IPS-20b (cell line): ENCODE measurements at regions not wholly inside any gene's neighbourhood (a gene's known extent, or its start where the extent isn't known, plus 50 kb on each side); places are given as distances from the start of the nearest gene placed in this dataset.

Experiments
- H3K27ac ChIP-seq: one replicate; pipeline ENCODE4 v1.5.1; 2013; ENCODE audit warnings: low read length
- H3K27me3 ChIP-seq: 2 replicates; pipeline ENCODE4 v1.6.1; 2013; ENCODE audit warnings: mild to moderate bottlenecking, low read length, inconsistent platforms; ENCODE audit not compliant: insufficient read depth
- H3K36me3 ChIP-seq: 2 replicates; pipeline ENCODE4 v1.6.1; 2013; ENCODE audit warnings: low read depth, mild to moderate bottlenecking, inconsistent platforms, low read length, moderate library complexity; ENCODE audit not compliant: insufficient read depth
- H3K4me1 ChIP-seq: 2 replicates; pipeline ENCODE4 v1.6.1; 2013; ENCODE audit warnings: mild to moderate bottlenecking, control low read depth, inconsistent platforms, low read length, moderate library complexity; ENCODE audit not compliant: insufficient read depth
- H3K4me3 ChIP-seq: 2 replicates; pipeline ENCODE4 v1.5.1; 2013; ENCODE audit warnings: mild to moderate bottlenecking, low read length, inconsistent platforms
- H3K9ac ChIP-seq: 2 replicates; pipeline ENCODE4 v1.6.1; 2013; ENCODE audit warnings: low read depth, mild to moderate bottlenecking, inconsistent platforms, low read length, moderate library complexity
- H3K9me3 ChIP-seq: 2 replicates; pipeline ENCODE4 v1.6.1; 2013; ENCODE audit warnings: mild to moderate bottlenecking, low read depth, low read length, inconsistent platforms; ENCODE audit not compliant: insufficient read depth

DNA sequence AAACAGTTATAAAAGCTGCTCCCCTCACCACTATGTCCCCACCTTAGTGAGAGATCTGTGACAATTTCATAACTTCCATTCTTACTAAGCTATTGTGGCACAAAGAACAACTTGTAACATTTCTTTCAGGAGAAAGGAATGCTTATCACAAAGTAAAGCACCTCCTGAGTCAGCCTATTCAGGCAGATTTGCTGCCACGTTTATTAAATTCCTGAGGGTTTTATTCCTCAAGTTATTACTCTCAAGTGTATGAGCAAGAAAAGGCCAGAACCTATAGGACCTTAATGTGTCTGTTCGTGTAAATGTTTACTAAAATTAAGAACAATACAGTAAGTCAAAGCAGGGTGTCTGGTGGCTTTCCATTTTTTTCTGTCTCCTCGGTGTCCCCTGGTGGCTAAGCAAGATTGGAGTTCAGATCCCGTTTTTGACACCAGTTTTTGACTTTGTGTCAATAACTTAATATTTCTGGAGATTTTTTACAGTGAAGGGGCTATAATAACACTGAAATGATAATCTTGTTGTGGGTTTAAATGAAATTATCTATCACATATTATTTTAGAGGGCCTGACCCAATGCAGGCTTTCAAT, 1539.6 kb downstream of the BRINP3 start:
- Histone ChIP-seq H3K9me3 (no peaks in the 10 kb centered on the region), H3K27ac (no peak overlapping the region), H3K4me1 (peaks cover 6% of the 10 kb centered on the region; the same call in 1 of the 2 replicates), H3K36me3 (no peaks in the 10 kb centered on the region), H3K27me3 (no peaks in the 10 kb centered on the region), H3K4me3 (no peak overlapping the region), H3K9ac (no peak overlapping the region)

DNA sequence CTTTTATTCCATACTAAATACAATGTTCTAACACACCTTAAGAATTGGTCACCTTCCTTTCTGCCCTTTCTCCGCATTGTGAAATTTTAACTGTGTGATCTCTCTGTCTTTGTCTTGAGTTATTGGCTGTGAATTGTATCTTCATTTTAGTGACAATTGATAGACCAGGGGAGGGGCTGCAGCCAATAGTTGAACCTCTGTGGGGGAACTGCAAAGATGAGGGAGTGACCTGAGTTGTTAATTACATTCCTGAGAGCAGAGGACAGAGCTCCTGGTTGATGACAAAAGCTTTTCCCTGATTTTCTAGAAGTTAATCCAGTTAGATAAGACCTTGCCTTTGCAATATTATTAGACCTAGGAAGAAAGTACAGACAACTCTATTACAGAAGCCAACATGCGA, 1535.7 kb downstream of the BRINP3 start:
- H3K4me3 ChIP-seq, result peak overlapping the region; percentile 18
- no peaks in the 10 kb centered on the region for H3K27me3 ChIP-seq
- no peaks in the 10 kb centered on the region for H3K9me3 ChIP-seq

DNA sequence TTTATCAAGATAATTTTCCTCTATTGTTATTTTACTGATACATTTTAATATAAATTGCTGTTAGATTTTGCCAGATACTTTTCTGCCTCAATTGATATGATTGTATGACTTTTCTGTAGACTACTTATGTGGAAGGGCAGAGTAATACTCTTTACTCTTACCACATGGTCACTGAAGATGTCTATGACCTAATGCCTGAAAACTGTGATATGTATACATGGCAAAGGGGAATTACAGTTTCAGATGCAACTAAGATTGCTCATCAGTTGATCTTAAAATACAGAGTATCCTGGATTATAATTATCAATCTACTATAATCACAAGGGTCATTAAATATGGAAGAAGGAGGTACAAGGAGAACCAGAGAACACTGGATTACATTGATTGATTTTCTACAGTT, 1528.0 kb downstream of the BRINP3 start:
- Histone ChIP-seq H3K4me1 (0 out of 2 replicates have a peak, but pooled peaks cover 6% of the 10 kb centered on the region), H3K27ac (no peak overlapping the region), H3K4me3 (no peak overlapping the region), H3K9me3 (no peaks in the 10 kb centered on the region), H3K36me3 (no peaks in the 10 kb centered on the region), H3K27me3 (no peaks in the 10 kb centered on the region), H3K9ac (no peak overlapping the region)

More for the DNA sequence above, 1535.7 kb downstream of the BRINP3 start:
- no peaks in the 10 kb centered on the region for H3K36me3 ChIP-seq
- no peak overlapping the region for H3K9ac ChIP-seq
- H3K27ac ChIP-seq, result no peak overlapping the region
- peaks cover 6% of the 10 kb centered on the region; the same call in 1 of the 2 replicates for H3K4me1 ChIP-seq

DNA sequence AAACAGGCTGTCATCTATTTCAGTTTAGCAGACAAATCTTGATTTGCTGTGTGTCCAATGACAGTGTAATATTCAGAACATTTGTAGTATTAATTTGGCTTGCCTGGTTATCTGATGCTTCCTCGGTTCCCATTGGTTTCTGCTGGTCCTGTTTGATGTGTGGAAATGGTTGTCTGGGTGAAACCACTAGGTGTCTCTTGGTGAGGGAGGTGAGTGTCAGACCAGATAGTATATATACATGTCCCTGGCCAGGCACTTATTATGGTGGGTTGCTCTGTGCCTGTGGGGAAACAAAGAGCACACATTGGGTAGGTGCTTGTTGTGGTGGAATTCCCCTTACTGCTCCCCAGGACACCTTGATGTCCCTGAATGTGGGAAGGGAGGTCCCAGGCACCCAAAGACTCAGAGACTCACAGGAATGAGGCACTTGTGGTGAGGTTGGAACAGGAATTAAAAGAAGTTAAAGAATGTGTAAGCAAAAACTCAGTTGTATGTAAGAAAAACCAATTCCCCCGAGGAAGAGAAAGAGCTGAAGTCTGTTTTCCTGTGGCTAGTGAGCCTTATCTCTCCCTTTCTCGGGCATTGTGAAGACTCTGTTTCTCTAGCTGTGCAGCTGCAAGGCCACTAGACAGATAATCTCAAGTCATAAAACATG, 1519.1 kb downstream of the BRINP3 start:
- Histone ChIP-seq H3K9me3 (no peaks in the 10 kb centered on the region), H3K27ac (no peak overlapping the region), H3K36me3 (no peaks in the 10 kb centered on the region)

DNA sequence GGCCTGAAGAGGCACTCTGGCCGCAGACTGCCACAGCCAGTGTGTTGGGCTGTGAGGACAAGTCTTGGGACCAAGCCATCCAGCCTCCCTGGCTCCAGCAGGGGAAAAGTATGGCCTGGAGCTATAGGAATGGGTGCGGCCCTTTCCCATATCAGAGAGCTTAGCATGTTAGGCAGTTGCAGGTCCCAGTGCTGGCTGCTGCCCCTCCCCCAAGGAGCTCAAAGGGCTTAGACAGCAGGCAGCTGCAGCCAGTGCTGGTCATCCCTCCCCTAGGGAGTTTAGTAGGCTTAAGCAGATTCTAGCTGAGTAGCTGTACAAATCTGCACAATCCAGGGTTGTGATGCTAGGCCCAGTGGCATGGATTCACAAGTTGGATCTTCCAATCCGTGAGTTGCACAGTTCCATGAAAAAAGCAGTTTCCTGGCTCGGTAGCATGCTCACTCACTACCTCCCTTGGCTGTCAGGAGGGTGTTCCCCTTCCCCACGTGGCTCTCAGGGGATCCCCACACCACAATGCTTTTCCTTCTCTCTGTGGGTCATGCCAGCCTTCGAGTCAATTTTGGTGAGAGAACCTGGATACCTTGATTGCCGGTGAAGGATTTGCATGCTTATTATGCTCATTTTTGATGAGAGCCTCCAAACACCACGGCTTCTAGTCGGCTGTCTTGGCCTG, 1490.8 kb downstream of the BRINP3 start:
- Histone ChIP-seq H3K9me3 (no peaks in the 10 kb centered on the region), H3K36me3 (no peaks in the 10 kb centered on the region), H3K4me1 (no peaks in the 10 kb centered on the region), H3K9ac (no peak overlapping the region), H3K27ac (no peak overlapping the region), H3K4me3 (no peak overlapping the region), H3K27me3 (no peaks in the 10 kb centered on the region)

More for the DNA sequence above, 1519.1 kb downstream of the BRINP3 start:
- Histone ChIP-seq H3K4me1 (0 out of 2 replicates have a peak, but pooled peaks cover 5% of the 10 kb centered on the region), H3K4me3 (no peak overlapping the region), H3K9ac (no peak overlapping the region), H3K27me3 (no peaks in the 10 kb centered on the region)

DNA sequence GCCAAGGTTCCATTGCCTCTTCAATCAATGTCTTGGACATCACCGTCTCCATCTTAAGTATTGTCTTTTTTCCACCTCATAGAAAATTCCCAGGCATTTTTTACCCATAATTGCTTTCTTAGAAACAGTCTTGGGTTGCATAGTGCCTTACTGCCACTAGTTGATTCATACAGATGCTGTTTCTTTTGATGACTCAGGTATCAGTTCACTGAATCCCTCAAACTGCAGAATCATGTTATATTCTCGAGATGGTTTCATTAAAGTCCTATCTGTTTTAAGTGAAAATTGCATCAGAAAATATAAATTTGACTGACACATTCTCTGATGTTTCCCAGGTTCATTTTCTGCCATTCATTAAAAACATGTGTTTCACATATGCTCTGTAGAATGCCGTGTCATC, 1489.1 kb downstream of the BRINP3 start:
- Histone ChIP-seq H3K4me3 (no peak overlapping the region), H3K36me3 (no peaks in the 10 kb centered on the region), H3K27ac (no peak overlapping the region), H3K9me3 (no peaks in the 10 kb centered on the region), H3K9ac (no peak overlapping the region), H3K4me1 (peaks cover 5% of the 10 kb centered on the region; the same call in 1 of the 2 replicates), H3K27me3 (no peaks in the 10 kb centered on the region)

DNA sequence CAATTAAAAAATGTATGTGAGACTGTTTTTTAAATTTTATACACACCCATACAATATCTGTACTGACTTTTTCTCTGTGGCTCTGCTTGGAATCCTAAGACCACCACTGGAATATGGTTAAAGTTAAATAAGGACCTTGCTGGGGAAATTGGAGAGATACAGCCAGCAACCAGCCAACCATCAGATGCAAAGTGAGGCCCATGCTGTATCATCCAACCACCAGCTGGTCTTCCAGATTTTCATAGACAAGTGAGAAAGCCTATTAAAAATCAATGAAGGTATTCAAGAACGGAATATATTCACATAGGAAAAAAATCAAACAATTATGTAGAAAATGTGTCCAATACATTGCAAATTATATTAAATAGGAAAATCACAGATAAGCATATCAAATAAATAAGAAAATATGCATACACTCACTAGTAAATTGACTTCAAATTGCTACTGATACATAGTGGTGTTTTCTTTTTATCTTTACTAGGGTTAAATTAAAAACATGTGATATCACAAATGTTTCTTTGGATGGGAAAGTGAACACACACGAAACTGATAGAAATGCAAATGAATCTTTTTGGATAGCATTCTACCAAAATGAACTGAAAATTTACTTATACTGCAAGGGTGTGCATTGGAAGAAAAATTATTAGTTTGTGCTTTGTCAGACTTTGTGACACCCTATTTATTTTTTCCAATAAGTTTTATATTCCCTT, 1486.3 kb downstream of the BRINP3 start:
- Histone ChIP-seq H3K4me3 (no peak overlapping the region), H3K27ac (no peak overlapping the region), H3K36me3 (no peaks in the 10 kb centered on the region), H3K9me3 (no peaks in the 10 kb centered on the region), H3K4me1 (peaks cover 7% of the 10 kb centered on the region; the same call in 1 of the 2 replicates), H3K9ac (no peak overlapping the region), H3K27me3 (no peaks in the 10 kb centered on the region)

DNA sequence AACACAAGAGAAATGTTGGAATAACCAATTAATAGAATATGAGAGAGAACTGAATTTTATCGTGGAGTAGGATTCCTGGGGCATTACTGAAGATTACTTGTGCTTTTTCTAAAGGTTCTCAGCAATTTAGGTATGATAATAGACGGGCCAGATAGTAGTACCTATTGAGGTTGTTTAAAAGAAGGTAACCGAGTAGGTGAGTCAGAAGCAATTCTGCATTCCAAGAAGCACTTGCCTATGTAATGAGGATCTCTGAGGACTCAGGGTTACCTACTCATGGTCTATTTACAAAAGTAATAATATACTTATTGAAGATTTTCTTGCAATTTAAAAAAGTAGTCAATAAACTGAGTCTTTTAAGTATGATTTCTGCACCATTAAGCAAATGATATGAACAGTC, 1469.8 kb downstream of the BRINP3 start:
- no peaks in the 10 kb centered on the region for H3K9me3 ChIP-seq
- no peaks in the 10 kb centered on the region for H3K36me3 ChIP-seq
- no peak overlapping the region for H3K4me3 ChIP-seq
- no peaks in the 10 kb centered on the region for H3K27me3 ChIP-seq
- no peaks in the 10 kb centered on the region for H3K4me1 ChIP-seq
- H3K9ac ChIP-seq, result no peak overlapping the region
- no peak overlapping the region for H3K27ac ChIP-seq

DNA sequence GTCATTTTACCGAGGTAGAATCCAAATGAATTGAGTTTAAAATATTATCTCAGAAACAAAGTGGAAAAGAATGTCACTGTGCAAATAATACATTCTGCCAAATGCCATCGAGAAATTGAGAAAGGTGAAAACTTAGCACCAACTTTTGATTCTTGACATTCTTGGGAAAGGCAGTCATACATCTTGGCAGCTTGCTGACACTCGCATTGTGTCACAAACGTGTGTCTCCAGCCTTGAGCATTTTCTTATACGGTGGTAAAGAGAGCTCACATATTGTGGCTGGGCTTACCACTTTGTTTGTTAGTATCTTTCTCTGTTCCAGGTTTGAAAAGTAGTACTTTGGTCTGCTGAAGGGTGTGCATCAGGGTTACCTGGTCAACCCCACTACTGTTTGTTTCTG, 1456.1 kb downstream of the BRINP3 start:
- H3K4me1 ChIP-seq, result no peaks in the 10 kb centered on the region
- no peak overlapping the region for H3K27ac ChIP-seq
- no peak overlapping the region for H3K9ac ChIP-seq
- no peaks in the 10 kb centered on the region for H3K9me3 ChIP-seq
- no peaks in the 10 kb centered on the region for H3K27me3 ChIP-seq
- H3K4me3 ChIP-seq, result no peak overlapping the region
- H3K36me3 ChIP-seq, result no peaks in the 10 kb centered on the region

DNA sequence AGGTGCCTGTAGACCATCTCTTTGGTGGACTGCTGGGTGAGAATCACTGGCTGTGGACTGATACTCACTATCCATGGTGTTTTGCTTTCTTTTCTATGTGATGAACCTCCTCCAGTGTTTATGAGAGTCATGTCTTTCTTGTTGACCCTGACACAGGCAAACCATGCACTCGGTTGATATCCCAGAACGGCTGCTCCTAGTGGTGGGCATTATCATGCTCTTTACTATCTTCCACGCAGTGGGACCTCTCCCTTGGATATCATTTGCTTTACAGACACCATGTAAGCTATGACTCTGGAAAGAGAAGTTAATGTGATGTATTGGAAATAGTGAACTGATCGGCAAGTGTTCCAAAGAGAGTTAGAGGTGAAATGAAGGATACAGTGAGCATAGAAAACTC, 1455.6 kb downstream of the BRINP3 start:
- Histone ChIP-seq H3K4me3 (no peak overlapping the region), H3K36me3 (no peaks in the 10 kb centered on the region), H3K4me1 (no peaks in the 10 kb centered on the region), H3K9me3 (no peaks in the 10 kb centered on the region), H3K27me3 (no peaks in the 10 kb centered on the region), H3K9ac (no peak overlapping the region), H3K27ac (no peak overlapping the region)

DNA sequence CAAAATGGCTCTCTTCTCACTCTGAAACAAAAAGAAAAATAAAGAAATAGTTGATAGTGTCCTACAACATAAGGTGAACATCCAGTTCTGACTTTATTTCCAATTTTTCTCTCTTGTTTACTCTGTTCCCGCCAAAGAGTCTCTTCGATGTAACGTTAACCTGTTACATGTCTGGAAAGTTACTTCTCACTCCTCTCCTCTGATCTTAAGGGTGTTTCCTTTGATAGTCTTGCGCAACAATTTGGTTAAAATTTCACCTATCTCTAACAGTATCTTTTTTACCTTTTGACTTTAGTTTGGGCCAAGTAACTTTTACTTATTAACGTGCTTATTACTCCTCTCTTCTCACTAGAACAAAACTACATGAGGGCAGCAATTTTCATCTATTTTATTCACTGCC, 1450.2 kb downstream of the BRINP3 start:
- H3K36me3 ChIP-seq, result no peaks in the 10 kb centered on the region
- no peak overlapping the region for H3K27ac ChIP-seq
- no peaks in the 10 kb centered on the region for H3K27me3 ChIP-seq
- H3K4me1 ChIP-seq, result no peaks in the 10 kb centered on the region
- H3K4me3 ChIP-seq, result no peak overlapping the region
- no peak overlapping the region for H3K9ac ChIP-seq
- no peaks in the 10 kb centered on the region for H3K9me3 ChIP-seq
